Nephron progenitor cell (in vitro differentiated cells): ENCODE measurements at regions not wholly inside any gene's neighbourhood (a gene's known extent, or its start where the extent isn't known, plus 50 kb on each side); places are given as distances from the start of the nearest gene placed in this dataset.

Experiments
- DNase-seq: peaks from one replicate; pipeline ENCODE4 v3.0.0; 2021
- H3K27ac Mint-ChIP-seq: 2 replicates; pipeline ENCODE4 v1.8.0; 2021; ENCODE audit warnings: mild to moderate bottlenecking, moderate library complexity, mixed read lengths
- H3K27me3 Mint-ChIP-seq: 2 replicates; pipeline ENCODE4 v1.8.0; 2021; ENCODE audit warnings: mild to moderate bottlenecking, low read depth, mixed read lengths; ENCODE audit not compliant: poor library complexity
- H3K36me3 Mint-ChIP-seq: 2 replicates; pipeline ENCODE4 v1.8.0; 2021; ENCODE audit warnings: low read depth, mixed read lengths
- H3K4me1 Mint-ChIP-seq: 2 replicates; pipeline ENCODE4 v1.8.0; 2021; ENCODE audit warnings: mixed read lengths
- H3K4me3 Mint-ChIP-seq: 2 replicates; pipeline ENCODE4 v1.8.0; 2021; ENCODE audit warnings: mild to moderate bottlenecking, moderate library complexity, mixed read lengths
- H3K9me3 Mint-ChIP-seq: 2 replicates; pipeline ENCODE4 v1.8.0; 2021; ENCODE audit warnings: mild to moderate bottlenecking, moderate library complexity, mixed read lengths
- TF ChIP-seq, protein P1 (sequence below): fragments of 200-600 bp; sonication (generic); IDR thresholded peaks from 2 replicates; pipeline ENCODE4 v1.5.0; 2021; ENCODE audit warnings: antibody characterized with exemption

DNA sequence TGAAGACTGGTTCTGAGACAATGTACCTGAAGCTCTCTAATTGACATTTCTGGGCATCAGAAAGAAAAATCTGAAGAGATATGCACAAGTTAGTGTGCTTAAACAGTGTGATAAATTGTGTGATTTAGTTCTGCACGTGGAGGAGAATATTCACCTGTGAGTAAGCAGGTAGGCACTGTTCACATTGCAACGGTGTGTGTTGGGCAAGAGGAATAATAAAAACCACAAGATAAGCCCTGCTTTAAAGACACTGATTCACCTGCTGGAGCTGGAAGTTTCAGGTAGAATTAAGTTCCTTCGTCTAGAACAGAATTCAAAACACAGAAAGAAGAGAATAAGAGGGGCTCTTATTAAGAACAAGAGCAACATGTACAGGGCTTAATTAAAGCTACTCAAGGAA is 864.3 kb upstream of the SOX11 start:
- TF ChIP-seq, protein P1, sequence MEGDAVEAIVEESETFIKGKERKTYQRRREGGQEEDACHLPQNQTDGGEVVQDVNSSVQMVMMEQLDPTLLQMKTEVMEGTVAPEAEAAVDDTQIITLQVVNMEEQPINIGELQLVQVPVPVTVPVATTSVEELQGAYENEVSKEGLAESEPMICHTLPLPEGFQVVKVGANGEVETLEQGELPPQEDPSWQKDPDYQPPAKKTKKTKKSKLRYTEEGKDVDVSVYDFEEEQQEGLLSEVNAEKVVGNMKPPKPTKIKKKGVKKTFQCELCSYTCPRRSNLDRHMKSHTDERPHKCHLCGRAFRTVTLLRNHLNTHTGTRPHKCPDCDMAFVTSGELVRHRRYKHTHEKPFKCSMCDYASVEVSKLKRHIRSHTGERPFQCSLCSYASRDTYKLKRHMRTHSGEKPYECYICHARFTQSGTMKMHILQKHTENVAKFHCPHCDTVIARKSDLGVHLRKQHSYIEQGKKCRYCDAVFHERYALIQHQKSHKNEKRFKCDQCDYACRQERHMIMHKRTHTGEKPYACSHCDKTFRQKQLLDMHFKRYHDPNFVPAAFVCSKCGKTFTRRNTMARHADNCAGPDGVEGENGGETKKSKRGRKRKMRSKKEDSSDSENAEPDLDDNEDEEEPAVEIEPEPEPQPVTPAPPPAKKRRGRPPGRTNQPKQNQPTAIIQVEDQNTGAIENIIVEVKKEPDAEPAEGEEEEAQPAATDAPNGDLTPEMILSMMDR, result no peak
- Mint-ChIP-seq H3K27ac (no peak overlapping the region), H3K36me3 (no peaks in the 10 kb centered on the region), H3K4me3 (no peak overlapping the region), H3K27me3 (peaks cover 4% of the 10 kb centered on the region), H3K9me3 (no peaks in the 10 kb centered on the region), H3K4me1 (no peaks in the 10 kb centered on the region)
- no peak for DNase-seq

DNA sequence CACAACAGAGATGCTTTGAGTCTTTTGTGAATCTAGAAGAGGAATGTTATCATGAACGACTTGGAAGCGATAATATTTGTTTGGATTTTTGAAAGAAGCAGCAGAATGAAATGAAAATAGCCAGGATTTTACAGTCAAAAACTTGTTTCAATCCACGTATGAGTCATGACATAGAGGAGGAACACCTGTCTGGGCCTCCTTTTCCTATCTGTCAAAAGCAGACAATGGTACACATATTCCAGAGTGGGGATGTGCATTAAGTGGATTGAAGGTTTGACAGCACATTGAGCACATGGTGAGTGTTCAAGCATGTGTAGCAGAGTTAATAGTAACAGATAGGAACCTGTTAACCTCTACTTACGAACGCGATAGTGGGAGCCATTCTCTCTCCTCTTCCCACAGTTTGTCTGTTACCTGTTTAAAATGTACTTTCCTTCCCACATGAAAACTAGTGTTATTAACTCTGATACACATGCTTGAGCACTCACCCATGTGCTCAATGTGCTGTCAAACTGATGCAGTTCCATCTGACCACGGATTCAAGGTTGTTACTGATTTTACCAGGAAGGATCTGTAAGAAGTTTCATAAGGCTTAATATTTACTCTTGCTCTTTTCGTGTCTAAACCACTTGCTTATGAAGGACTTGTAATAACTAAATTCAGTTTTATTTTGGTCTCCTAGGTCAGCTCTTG is 863.4 kb upstream of the SOX11 start:
- peaks cover 4% of the 10 kb centered on the region for H3K27me3 Mint-ChIP-seq

DNA sequence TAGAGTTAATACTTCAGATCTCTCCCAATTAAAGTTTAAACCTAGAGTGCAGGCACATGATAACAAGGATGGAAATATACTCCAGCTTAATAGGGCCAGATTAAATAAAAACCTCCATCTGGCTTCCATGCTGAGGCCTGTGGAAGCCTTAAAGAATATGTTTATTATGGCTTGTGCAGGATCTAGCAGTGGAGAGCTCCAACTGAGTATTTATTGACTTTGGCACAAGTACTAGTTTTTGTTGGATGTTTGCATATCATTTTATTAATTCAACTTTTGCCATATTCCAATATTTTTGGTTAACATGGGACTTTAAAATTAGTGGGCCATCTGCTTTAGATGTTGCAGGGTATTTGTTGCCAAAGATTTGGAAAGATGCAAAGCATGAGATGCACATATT is 860.4 kb upstream of the SOX11 start:
- Mint-ChIP-seq H3K27ac (no peak overlapping the region), H3K4me1 (no peaks in the 10 kb centered on the region), H3K9me3 (no peaks in the 10 kb centered on the region), H3K27me3 (peaks cover 3% of the 10 kb centered on the region), H3K4me3 (no peak overlapping the region), H3K36me3 (no peaks in the 10 kb centered on the region)
- TF ChIP-seq, protein P1, result no peak
- DNase-seq, result no peak

More for the DNA sequence above, 863.4 kb upstream of the SOX11 start:
- DNase-seq, result no peak
- TF ChIP-seq, protein P1, result no peak
- no peaks in the 10 kb centered on the region for H3K9me3 Mint-ChIP-seq
- no peaks in the 10 kb centered on the region for H3K4me1 Mint-ChIP-seq
- no peaks in the 10 kb centered on the region for H3K36me3 Mint-ChIP-seq
- no peak overlapping the region for H3K27ac Mint-ChIP-seq
- no peak overlapping the region for H3K4me3 Mint-ChIP-seq

DNA sequence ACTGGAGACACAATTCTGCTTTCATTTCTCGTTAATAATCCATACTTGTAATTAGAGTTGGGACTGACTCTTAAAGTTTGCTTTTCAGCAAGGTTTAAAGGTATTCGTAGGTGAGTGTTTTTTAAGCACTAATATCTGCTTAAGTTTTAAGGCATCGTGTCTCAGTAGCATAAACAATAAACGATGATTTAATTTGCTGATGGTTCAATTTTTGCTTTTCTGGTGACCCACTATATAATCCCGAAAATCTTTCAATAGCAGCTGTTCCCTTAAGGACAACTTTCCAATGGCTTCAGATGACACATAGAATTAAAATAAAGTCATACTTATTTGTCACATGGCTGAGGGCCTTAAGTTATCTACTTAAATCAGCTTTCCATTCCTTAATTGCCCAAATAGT is 859.5 kb upstream of the SOX11 start:
- TF ChIP-seq, protein P1, result no peak
- no peak for DNase-seq
- H3K27me3 Mint-ChIP-seq, result peaks cover 3% of the 10 kb centered on the region
- H3K36me3 Mint-ChIP-seq, result no peaks in the 10 kb centered on the region
- H3K27ac Mint-ChIP-seq, result no peak overlapping the region
- H3K4me1 Mint-ChIP-seq, result no peaks in the 10 kb centered on the region
- peaks cover 3% of the 10 kb centered on the region for H3K9me3 Mint-ChIP-seq
- H3K4me3 Mint-ChIP-seq, result no peak overlapping the region

DNA sequence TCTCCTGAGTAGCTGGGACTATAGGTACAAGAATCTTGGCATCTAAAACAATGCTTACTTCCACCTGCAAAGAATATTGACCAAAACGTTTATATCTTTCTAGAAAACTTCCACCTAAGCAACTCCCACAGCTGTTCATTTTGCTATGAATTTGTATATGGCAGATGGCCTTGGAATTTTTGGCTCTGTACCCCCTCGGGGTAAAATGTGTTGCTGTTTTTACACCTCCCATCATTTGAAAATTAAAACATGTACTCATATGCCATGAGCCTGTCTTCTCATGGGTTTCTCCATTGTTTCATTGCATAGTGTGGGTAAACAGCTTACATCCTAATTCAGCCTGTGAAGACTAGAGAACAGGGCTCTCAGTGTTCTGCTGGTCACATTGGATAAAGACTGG is 853.6 kb upstream of the SOX11 start:
- Mint-ChIP-seq H3K4me3 (no peak overlapping the region), H3K4me1 (no peaks in the 10 kb centered on the region), H3K27ac (no peak overlapping the region), H3K27me3 (peaks cover 15% of the 10 kb centered on the region), H3K9me3 (peaks cover 11% of the 10 kb centered on the region), H3K36me3 (no peaks in the 10 kb centered on the region)
- TF ChIP-seq, protein P1, result no peak
- no peak for DNase-seq

DNA sequence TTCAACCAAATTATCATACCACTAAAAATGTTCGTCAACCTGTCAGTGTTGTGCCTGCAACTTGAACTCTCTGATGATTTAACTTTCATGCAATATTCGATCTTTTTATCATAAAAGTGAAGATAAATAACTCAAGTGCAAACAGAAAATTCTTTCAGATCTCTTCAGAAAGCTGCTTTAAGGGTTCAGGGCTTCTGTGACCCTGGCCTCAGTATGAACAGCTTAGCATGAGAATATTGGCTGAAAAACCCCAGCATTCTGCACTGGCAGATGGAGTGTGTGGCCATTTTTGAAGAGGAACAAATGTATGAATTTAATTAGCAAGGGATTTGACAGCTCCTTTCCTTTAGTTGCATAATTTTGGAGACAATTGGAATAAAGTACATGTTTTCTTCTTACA is 851.4 kb upstream of the SOX11 start:
- no peak overlapping the region for H3K27ac Mint-ChIP-seq
- TF ChIP-seq, protein P1, result no peak
- peaks cover 12% of the 10 kb centered on the region for H3K9me3 Mint-ChIP-seq
- DNase-seq, result no peak
- H3K4me3 Mint-ChIP-seq, result no peak overlapping the region
- peaks cover 13% of the 10 kb centered on the region for H3K27me3 Mint-ChIP-seq
- peaks cover 14% of the 10 kb centered on the region for H3K4me1 Mint-ChIP-seq
- no peaks in the 10 kb centered on the region for H3K36me3 Mint-ChIP-seq
